Tibial artery (tissue), 4 donors: ENCODE measurements at regions not wholly inside any gene's neighbourhood (a gene's known extent, or its start where the extent isn't known, plus 50 kb on each side); places are given as distances from the start of the nearest gene placed in this dataset.

ENCODE experiments used
- DNase-seq, 2 donors: peaks; one replicate each; pipeline ENCODE4 v3.0.0-alpha.2; 2019
- H3K27ac ChIP-seq, 2 donors: fragments of 200-600 bp; sonication (generic) in 1 of 2; 1 replicate in 1 of 2; 2 replicates in 1 of 2; pipeline ENCODE4 v1.5.1; 2018 to 2019; ENCODE audit warnings: mild to moderate bottlenecking in 1 of 2
- H3K27me3 ChIP-seq, 2 donors: fragments of 200-600 bp; sonication (generic) in 1 of 2; one replicate each; pipeline versions ENCODE4 v1.5.1 to v1.6.0; 2016 to 2019
- H3K36me3 ChIP-seq, 3 donors: fragments of 200-600 bp; sonication (generic) in 2 of 3; one replicate each; pipeline ENCODE4 v1.5.1; 2016 to 2019; ENCODE audit warnings: mild to moderate bottlenecking in 2 of 3
- H3K4me1 ChIP-seq, 4 donors: fragments of 200-600 bp; sonication (generic) in 2 of 4; 1 replicate in 3 of 4; 2 replicates in 1 of 4; pipeline ENCODE4 v1.5.1; 2016 to 2019
- H3K4me3 ChIP-seq, 2 donors: fragments of 200-600 bp; sonication (generic) in 1 of 2; 1 replicate in 1 of 2; 2 replicates in 1 of 2; pipeline ENCODE4 v1.5.1; 2018 to 2019; ENCODE audit warnings: mild to moderate bottlenecking in 2 of 2
- H3K9me3 ChIP-seq, 3 donors: fragments of 200-600 bp; sonication (generic) in 1 of 3; one replicate each; pipeline ENCODE4 v1.5.1; 2016 to 2019
- CTCF ChIP-seq, 2 experiments: fragments of 200-600 bp in 1 of 2; fragments of 450-650 bp in 1 of 2; IDR thresholded peaks; one replicate each; pipeline ENCODE4 v1.5.1; 2017 to 2019; ENCODE audit warnings: antibody characterized with exemption in 2 of 2, mild to moderate bottlenecking in 1 of 2, moderate library complexity in 1 of 2
- intact Hi-C: fragments of 100-400 bp; cut with DNase I; formaldehyde crosslinking; loops from one replicate; pipeline ENCODE4 v1.15.0; 2023; ENCODE audit warnings: low total_unique reads

- DNase-seq: no peak
- H3K27me3 ChIP-seq: no peaks in the 10 kb centered on the region
- no peaks in the 10 kb centered on the region for H3K4me1 ChIP-seq
- no peaks in the 10 kb centered on the region for H3K9me3 ChIP-seq
- H3K36me3 ChIP-seq: no peaks in the 10 kb centered on the region
- H3K27ac ChIP-seq: no peak overlapping the region
- no peak for TF ChIP-seq CTCF (IDR thresholded peaks at IDR 0.05)
- intact Hi-C loops: no loop called here
- no peak overlapping the region for H3K4me3 ChIP-seq
Observed at GRCh38 chr17:53934931-53935330, 112.2 kb downstream of the KIF2B start.

- Histone ChIP-seq H3K27ac (no peak overlapping the region), H3K36me3 (no peaks in the 10 kb centered on the region), H3K4me3 (no peak overlapping the region), H3K9me3 (no peaks in the 10 kb centered on the region), H3K4me1 (no peaks in the 10 kb centered on the region), H3K27me3 (no peaks in the 10 kb centered on the region)
- intact Hi-C loops: no loop called here
- no peak for DNase-seq
- no peak for TF ChIP-seq CTCF (IDR thresholded peaks at IDR 0.05)
Observed at GRCh38 chr17:53941231-53941630, 118.5 kb downstream of the KIF2B start.

- intact Hi-C loops: no loop called here
- H3K36me3 ChIP-seq: no peaks in the 10 kb centered on the region
- H3K27ac ChIP-seq: no peak overlapping the region
- H3K4me1 ChIP-seq: no peaks in the 10 kb centered on the region
- no peak for TF ChIP-seq CTCF (IDR thresholded peaks at IDR 0.05)
- no peak overlapping the region for H3K4me3 ChIP-seq
- no peak for DNase-seq
- no peaks in the 10 kb centered on the region for H3K27me3 ChIP-seq
- H3K9me3 ChIP-seq: no peaks in the 10 kb centered on the region
Observed at GRCh38 chr17:53942436-53942835, 119.7 kb downstream of the KIF2B start.

- TF ChIP-seq CTCF (IDR thresholded peaks at IDR 0.05): no peak
Observed at GRCh38 chr17:53942898-53943297, 120.2 kb downstream of the KIF2B start.

GRCh38 chr17:53948323-53948722 is 125.6 kb downstream of the KIF2B start:
- H3K9me3 ChIP-seq: peaks cover 0 to 13% (median 0%) of the 10 kb centered on the region in 3 donors
- no peaks in the 10 kb centered on the region for H3K36me3 ChIP-seq
- TF ChIP-seq CTCF (IDR thresholded peaks at IDR 0.05): no peak
- no peaks in the 10 kb centered on the region for H3K4me1 ChIP-seq
- H3K27me3 ChIP-seq: no peaks in the 10 kb centered on the region
- intact Hi-C loops: no loop called here
- H3K27ac ChIP-seq: no peak overlapping the region
- H3K4me3 ChIP-seq: no peak overlapping the region
- no peak for DNase-seq

More at GRCh38 chr17:53942898-53943297, 120.2 kb downstream of the KIF2B start:
- no peaks in the 10 kb centered on the region for H3K9me3 ChIP-seq
- H3K4me3 ChIP-seq: no peak overlapping the region
- no peak overlapping the region for H3K27ac ChIP-seq
- no peaks in the 10 kb centered on the region for H3K27me3 ChIP-seq
- DNase-seq: no peak
- no peaks in the 10 kb centered on the region for H3K36me3 ChIP-seq
- H3K4me1 ChIP-seq: no peaks in the 10 kb centered on the region
- intact Hi-C loops: no loop called here

- no peak for DNase-seq
- H3K27ac ChIP-seq: no peak overlapping the region
- intact Hi-C loops: no loop called here
- no peaks in the 10 kb centered on the region for H3K27me3 ChIP-seq
- H3K4me3 ChIP-seq: no peak overlapping the region
- no peaks in the 10 kb centered on the region for H3K4me1 ChIP-seq
- peaks cover 0 to 13% (median 11%) of the 10 kb centered on the region in 3 donors for H3K9me3 ChIP-seq
- no peaks in the 10 kb centered on the region for H3K36me3 ChIP-seq
- TF ChIP-seq CTCF (IDR thresholded peaks at IDR 0.05): no peak
Observed at GRCh38 chr17:53949473-53950090, 126.9 kb downstream of the KIF2B start.
